DMS53 treated with DMSO at 0.1 percent for 48 hours (cell line): ENCODE measurements at regions not wholly inside any gene's neighbourhood (a gene's known extent, or its start where the extent isn't known, plus 50 kb on each side); places are given as distances from the start of the nearest gene placed in this dataset.
"Not testable (repeated sequence)": the region's sequence is repeated elsewhere in the genome, so short reads cannot be mapped to it uniquely, and the experiment has no call there.

Source experiments
- DNase-seq: peaks from one replicate; lab custom pipeline; 2025; ENCODE audit not compliant: unreplicated experiment; lab: John Stamatoyannopoulos, UW

DNA sequence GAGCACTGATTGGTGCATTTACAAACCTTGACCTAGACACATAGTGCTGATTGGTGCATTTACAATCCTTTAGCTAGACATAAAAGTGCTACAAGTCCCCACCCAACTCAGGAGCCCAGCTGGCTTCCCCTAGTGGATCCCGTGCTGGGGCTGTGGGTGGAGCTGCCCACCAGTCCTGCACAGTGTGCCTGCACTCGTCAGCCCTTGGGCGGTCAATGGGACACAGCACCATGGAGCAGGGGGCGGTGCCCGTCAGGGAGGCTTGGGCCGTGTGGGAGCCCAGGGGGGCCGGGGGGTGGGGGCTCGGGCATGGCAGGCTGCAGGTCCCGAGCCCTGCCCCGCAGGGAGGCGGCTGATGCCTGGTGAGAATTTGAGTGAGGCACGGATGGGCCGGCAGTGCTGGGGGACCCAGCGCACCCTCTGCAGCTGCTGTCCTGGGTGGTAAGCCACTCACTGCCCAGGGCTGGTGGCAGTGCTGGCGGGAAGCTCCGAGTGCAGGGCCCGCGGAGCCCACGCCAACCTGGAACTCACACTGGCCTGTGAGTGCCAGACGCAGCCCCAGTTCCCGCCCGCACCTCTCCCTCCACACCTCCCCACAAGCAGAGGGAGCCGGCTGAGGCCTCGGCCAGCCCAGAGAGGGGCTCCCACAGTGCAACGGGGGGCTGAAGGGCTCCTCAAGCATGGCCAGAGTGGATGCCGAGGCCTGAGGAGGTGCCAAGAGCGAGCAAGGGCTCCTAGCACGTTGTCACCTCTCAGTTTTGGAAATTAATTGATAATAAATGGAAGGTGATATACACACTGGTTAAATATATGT lies 207.7 kb downstream of the RAP2B start:
- no peak for DNase-seq

DNA sequence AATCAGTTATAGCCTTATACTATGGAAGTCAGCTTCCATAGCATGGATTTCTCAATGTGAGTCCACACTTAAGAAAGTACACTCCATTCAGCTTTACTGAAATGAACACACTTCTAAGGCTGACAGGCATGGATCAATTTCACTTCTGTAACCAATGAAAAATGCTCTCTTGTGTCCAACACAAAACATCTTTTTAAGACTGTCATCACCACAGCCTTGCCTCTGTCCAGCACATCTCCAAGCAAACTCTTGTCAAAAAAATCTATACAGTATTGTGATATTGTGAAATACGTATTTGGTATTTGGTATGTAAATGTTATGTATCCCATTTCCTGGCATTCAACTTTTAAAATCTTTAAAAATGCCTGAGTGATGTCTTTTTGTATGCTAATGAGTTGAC lies 208.7 kb downstream of the RAP2B start:
- no peak for DNase-seq

DNA sequence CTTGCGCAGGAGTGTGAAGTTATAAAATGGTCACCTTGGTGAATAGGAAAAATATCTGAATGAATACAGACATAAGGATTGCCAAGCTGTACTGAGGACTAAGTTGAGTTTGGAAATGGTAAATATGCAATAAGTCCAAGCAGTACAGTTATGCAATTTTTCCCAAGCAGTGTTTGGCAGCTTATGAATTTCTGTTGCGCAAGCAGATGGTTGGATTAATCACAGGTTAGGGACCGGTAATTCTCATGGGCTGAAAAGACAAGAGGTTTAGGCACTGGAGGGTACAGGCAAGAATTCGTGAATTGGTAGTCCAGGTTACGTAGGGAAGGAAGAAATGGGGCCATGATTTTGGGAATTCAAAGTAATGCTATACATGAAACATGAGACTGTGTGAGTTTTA lies 210.3 kb downstream of the RAP2B start:
- no peak for DNase-seq

DNA sequence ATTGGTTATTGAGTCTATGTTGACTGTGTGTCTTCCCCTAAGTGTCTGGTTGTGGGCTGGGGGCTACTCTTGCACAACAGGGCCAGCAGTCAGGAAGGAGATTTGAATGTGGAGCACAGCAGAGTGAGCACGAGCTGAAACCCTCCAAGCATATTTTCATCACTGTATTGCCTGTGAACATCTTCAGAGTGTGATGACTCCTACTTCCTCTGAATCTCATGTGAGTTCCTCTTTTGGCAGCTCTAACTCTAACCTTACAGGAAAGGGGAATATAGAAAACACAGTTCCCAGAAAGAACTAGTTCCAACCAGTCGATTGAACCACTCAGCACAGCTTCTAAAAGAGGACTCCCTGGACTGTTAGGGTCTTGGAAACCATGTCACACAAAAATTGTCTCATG lies 211.6 kb downstream of the RAP2B start:
- no peak for DNase-seq

DNA sequence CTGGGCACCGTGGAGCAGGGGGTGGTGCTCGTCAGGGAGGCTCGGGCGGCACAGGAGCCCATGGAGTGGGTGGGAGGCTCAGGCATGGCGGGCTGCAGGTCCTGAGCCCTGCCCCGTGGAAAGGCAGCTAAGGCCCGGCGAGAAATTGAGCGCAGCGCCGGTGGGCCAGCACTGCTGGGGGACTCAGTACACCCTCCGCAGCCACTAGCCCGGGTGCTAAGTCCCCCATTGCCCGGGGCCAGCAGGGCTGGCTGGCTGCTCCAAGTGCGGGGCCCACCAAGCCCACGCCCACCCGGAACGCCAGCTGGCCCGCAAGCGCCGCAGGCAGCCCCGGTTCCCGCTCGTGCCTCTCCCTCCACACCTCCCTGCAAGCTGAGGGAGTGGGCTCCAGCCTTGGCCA lies 216.3 kb downstream of the RAP2B start:
- DNase-seq: not testable (repeated sequence)

DNA sequence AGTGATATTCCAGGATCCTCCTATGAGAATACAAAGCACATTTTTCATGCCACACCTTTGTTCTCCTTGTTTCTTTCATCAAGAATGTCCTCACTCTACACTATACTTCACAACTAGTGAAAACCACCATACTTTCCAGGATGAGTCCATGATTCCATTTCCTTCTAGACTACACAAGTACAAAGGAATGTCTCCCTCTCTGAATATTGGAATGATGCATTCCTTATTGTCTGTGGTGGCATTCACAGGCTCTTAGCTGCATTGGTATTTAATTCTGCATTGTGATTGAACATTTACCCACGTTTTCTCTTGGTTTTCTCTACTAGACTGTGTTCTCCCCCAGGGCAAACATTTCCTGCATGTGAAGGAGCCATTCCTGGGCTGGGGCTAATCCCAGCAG lies 217.5 kb downstream of the RAP2B start:
- DNase-seq: no peak

DNA sequence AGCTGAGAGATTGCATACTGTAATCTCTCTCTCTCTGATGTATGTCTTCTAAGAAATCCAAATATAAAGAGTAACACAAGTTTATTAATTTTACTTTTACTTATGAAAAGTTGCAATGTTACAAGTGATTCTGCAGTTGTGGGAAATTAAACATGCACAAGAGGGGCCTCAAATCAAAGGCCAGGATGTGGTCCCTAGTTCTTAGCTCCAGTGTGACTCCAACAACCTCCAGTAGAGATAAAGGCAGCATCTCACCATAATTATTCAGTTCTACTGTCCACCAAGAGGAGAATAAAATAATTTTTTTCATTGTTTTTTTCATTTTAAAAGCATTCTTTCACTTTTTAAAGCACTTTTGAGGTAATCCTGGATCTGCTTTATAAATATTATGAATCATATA lies 223.3 kb downstream of the RAP2B start:
- DNase-seq: no peak

DNA sequence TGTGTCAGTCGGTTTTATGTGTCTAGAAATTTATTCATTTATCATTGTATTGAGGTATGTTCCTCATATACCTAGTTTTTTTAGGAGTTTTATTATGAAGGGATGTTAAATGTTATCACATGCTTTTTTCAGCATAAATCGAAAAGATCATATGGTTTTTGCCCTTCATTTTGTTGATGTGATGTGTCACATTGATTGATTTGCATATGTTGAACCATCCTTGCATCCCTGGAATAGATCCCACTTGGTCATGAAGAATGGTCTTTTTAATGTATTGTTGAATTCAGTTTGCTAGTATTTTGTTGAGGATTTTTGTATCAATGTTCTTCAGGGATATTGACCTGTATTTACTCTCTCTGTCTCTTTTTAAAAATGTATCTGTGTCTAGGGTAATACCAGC lies 230.3 kb downstream of the RAP2B start:
- DNase-seq: no peak

DNA sequence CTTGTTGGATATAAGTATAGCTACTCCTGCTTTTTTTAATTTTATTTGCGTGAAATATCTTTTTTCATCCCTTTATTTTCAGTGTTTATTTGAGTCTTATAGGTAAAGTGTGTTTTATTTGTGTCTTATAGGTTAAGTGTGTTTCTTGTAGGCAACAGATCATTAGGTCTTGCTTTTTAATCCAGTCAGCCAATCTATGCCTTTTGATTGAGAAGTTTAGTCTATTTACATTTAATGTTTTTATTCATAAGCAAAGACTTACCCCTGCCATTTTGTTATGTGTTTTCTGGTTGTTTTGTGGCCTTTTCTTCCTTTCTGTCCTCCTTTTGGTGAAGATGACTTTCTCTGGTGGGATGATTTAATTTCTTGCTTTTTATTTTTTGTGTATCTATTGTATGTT lies 232.0 kb downstream of the RAP2B start:
- no peak for DNase-seq

DNA sequence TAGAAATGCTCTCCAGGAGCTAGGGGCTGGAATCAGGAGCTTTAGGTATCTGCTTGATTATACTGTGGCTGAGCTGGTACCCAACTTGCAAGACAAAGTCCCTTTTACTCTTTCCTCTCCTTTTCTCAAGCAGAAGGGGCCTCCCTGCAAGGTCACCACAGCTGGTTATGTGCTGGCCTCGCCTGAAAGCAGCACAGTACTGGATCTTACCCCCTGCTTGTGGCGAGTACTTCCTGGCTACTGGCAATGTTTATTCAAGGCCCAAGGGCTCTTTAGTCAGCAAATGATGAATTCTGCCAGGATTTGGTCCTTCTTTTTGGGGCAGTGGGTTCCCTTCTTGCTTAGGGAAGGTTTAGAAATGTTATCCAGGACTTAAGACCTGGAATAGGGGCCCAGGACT lies 234.6 kb downstream of the RAP2B start:
- DNase-seq: no peak

DNA sequence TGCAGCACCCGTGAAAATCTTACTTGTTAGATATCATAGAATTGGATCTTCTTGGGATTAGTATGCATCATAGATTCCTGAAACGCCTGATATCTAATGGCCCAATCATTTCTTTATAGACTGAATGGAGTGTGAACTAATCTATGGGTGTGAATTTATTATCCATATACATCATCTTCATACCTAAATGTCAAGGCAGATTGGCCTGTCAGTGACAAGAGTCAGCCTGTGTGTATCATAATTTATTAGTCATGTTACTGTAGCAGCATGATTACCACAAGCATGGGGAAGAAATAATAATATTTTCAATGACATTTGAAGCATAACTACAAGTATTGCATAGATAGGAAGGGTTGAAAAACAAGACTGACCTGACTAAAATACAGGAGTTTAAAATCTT lies 235.8 kb downstream of the RAP2B start:
- DNase-seq: no peak

DNA sequence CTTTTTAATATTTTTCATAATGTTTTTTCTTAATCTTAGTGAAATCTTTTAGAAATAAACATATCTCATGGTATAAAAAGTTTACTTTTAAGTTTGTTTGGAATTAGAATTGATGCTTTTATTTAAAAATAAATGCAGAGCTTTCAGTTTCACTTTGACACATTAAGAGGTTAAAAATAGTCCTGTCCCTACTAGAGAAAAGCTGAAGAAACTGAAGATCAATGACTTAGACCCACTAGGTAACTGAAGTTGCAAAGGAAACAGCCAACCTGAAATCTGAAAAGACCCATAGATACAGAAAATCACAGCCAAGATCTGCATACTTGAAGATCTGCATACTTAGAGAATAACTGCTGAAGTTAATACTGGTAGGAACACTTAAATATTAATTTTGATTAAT lies 237.6 kb downstream of the RAP2B start:
- DNase-seq: no peak

DNA sequence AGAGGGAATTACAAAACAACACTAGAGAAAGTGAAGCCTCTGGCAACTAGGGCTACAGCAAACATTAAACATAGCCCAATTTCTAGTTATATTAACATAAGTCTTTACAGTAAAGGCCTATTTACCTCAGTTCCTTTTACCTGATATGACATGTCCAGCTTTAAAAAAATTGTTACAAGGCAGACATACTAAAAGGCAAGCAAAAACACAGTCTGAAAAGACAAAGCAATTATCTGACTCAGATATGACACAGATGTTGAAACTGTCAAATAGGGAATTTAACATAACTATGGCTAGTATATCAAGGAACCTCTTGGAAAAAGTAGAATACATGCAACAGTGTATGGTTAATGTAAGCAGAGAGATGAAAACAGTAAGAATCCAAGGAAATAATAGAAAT lies 238.6 kb downstream of the RAP2B start:
- no peak for DNase-seq

DNA sequence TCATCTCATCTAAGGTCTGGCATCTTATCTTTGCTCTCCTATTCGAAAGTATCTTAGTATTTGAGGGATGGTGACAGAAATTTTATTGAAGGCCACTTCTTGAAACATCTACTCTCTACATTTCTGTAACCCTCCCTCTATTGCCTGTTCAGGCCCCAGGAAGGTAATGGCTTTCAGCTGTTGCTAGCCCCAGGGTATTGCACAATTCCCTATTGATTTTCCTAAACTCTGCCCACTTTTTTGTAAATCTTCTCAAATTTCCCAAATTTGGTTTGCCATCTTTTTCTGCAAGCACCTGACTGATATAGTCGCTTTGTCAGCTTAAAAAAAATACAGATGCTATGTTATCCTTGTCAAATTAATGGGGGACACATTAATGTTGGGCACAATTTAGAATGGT lies 242.1 kb downstream of the RAP2B start:
- no peak for DNase-seq

DNA sequence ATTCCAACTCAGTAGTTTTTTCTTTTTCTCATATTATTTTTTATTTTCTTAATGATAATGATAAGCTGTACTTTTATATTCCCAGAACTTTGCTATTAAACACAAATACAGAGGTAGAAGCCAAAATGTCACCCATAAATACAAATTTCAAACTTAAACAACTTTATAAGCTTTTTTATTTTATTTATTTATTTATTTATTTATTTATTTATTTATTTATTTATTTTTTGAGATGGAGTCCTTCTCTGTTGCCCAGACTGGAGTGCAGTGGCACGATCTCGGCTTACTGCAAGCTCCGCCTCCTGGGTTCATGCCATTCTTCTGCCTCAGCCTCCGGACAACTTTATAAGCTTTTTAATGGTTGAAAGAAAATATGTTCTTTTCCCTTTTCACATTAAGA lies 243.3 kb downstream of the RAP2B start:
- DNase-seq: not testable (repeated sequence)

DNA sequence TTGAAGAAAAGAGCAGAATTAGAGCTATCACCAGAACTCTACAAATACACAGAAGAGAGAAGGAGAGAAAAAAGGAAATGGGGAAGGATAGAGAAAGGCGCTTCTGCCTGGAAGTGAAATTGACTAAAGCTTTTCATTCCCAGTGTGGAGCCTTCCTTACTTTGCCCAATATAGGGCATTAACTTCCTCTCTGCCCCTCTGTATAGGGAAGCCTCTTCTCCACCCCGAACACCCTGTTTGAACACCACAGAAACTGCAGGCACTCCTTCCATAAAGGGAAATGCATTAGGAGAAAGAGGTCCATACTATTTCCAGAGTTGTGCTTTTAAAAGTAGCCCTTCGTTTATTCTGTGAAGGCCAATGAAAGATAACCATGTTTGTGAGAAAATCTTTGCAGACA lies 248.5 kb downstream of the RAP2B start:
- DNase-seq: no peak

DNA sequence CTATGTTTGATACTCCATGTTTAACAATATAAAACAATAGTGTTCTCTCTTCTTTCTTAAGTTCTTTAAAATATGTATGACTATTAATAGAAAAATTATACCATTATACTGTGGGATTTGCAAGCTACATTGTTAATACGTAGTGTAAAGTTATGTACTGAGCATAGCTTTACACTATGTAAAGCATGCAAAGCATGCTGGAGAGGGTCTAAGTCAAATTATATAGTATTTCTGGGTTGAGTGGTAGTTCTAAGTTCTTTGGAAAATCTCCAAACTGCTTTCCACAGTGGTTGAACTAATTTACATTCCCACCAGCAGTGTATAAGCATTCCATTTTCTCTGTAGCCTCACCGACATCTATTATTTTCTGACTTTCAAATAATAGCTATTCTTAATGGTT lies 253.0 kb downstream of the RAP2B start:
- DNase-seq: no peak

DNA sequence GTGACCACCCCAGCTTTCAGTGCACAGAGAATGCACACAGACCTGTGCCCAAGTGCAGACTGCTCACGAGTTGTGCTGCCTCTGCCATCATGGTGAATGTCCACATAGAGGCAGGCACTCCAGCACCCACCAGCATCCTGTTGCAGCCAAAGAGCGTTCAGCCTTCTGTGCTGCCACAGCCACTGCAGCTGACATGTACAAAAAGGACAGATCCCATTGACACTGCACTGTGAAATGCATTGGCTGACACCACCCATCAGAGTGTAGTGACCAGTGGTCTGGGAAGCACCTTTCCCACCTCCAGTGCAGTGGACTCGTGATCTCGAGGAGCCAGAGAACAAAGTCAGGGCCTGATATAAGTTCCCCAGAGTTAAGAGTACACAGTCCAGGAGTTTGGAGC lies 260.3 kb downstream of the RAP2B start:
- no peak for DNase-seq

DNA sequence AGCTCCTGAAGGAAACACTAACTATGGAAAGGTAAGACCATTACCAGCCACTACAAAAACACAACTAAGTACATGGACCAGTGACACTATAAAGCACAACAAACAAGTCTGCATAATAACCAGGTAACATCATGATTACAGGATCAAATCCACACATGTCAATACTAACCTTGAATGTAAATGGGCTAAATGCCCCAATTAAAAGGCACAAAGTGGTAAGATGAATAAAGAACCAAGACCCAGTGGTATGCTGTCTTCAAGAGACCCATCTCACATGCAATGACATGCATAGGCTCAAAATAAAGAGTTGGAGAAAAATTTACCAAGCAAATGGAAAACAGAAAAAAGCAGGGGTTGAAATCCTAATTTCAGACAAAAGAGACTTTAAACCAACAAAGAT lies 261.8 kb downstream of the RAP2B start:
- not testable (repeated sequence) for DNase-seq

DNA sequence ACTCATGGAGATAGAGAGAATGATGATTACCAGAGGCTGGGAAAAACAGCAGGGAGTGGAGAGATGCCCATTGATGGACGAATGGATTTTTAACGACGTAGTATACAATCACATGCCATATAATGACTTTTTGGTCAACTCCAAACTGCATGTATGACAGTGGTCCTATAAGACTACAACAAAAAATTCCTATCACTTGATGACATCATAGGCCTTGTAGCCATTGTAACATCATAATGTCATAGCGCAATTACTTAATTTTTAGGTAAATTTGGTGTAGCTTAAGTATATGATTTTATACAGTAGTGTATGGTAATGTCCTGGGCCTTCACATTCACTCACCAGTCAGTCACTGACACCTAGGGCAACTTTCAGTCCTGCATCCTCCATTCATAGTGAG lies 264.3 kb downstream of the RAP2B start:
- DNase-seq: no peak

DNA sequence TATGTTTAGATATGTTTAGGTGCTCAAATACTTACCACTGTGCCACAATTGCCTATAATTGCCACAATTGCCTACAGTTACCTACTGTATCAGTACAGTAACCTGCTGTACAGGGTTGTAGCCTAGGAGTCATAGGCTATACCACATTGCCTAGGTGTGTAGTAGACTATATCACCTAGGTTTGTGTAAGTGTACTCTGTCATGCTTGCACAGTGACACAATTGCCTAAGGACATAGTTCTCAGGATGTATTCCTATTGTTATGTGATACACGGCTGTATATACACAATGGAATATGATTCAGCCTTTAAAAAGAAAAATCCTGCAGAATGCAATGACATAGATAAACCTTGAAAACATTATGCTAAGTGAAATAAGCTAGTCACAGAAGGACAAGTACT lies 264.8 kb downstream of the RAP2B start:
- DNase-seq: no peak

DNA sequence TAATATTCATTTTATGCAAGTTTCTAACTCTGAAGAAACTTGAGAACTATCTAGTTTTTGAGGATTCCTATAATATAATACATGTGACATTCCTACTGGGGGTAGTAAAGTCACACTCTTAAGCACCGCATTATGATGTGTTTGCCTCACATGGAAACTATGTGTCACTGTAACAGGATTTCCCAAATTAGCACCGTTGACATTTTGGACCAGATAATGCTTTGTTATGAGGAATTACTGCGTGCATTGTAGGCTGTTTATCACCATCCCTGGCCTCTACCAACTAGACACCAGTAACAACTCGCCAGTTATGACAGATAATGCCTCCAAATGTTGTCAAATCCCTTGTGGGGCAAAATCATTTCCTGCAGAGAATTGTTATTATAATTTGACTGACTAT lies 267.8 kb downstream of the RAP2B start:
- DNase-seq: no peak

DNA sequence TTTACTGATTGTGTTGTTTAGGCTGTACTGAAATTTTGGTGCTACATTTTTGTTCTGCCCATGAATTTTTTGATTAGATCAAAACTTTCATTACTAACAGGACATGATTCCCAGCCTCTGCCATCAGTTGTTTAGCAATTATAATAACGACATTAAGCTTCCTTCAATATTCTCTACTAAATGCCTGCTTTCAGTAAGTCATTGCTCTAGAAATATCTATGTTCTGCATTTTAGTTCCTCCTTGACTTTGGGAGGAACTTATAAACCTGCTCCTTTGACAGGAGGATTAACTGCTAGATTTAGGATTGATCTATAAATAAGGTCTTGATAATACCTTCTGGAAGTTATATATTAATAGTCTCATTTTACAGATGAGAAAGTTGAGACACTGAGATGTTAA lies 269.1 kb downstream of the RAP2B start:
- DNase-seq: no peak
